GM12872 (cell line): ENCODE measurements at regions not wholly inside any gene's neighbourhood (a gene's known extent, or its start where the extent isn't known, plus 50 kb on each side); places are given as distances from the start of the nearest gene placed in this dataset.

Experiments
- CTCF ChIP-seq: IDR thresholded peaks from 3 replicates; pipeline ENCODE4 v1.5.1; 2011; ENCODE audit warnings: low read depth, mild to moderate bottlenecking, low read length, moderate library complexity; ENCODE audit not compliant: insufficient read depth

GRCh38 chr9:30507166-30507565 lies 1877.3 kb upstream of the ACO1 start:
- TF ChIP-seq CTCF, result no peak

DNA sequence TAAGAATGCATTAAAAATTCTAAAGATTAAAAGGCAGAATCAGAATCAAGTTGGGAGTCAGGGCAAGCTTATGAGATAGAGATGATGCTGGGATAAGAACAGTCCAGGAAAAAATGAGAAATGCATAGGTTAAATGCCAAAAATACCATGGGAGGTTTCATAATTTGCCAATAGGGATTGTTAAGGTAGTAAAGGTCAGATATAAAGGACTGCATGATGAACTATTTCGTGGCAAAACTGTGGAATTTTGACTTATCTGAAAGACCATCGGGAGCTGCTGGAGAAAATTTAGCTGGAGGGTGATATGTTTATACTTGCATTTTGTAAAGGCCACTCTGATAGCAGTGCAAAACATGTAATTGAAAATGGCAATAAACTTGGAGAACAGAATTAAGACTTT lies 1872.8 kb upstream of the ACO1 start:
- no peak for TF ChIP-seq CTCF

DNA sequence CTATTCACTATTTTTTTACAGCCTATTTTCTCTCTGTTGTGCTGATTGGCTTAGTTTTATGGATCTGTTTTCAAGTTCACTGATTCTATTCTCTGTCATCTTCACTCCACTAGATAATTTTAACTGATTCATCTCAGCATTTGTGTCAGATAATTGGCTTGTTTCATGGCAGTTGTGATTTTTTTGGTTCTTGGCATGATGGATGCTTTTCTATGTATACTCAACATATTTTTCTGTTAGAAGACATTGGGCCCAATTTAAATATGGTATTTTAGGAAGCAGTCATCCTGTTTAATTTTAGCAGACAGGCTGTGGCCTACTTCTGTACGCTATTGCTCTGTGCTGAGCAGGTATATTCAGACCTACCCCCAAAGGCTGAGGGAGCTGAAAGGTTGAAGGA lies 1865.3 kb upstream of the ACO1 start:
- no peak for TF ChIP-seq CTCF

GRCh38 chr9:30519756-30520155 lies 1864.7 kb upstream of the ACO1 start:
- TF ChIP-seq CTCF, result no peak

- TF ChIP-seq CTCF, result no peak
These were observed 1862.4 kb upstream of the ACO1 start for GRCh38 chr9:30522061-30522460.

GRCh38 chr9:30522486-30522885 lies 1862.0 kb upstream of the ACO1 start:
- TF ChIP-seq CTCF, result no peak

DNA sequence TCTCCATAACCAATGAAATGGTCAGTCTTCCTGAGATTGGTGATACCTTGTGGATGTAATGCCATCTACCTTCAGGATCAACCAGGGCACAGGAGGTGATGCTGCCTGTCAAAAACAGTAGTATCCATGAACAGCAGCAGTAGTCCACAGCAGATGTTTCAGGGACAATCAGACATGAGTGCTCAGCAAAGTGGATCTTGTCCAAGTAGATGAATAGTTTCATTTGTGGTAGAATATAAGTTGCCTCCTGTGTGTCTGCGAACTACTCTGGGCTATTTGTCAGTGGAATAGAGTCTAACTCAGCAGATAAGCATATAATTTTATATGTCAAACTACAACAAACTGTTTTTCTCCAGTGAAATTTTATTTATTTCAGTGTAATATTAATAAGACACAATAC lies 1860.1 kb upstream of the ACO1 start:
- TF ChIP-seq CTCF, result no peak

GRCh38 chr9:30534455-30534854 lies 1850.0 kb upstream of the ACO1 start:
- no peak for TF ChIP-seq CTCF
